GM12872 (cell line): ENCODE measurements at regions not wholly inside any gene's neighbourhood (a gene's known extent, or its start where the extent isn't known, plus 50 kb on each side); places are given as distances from the start of the nearest gene placed in this dataset.

ENCODE experiments used
- CTCF ChIP-seq: IDR thresholded peaks from 3 replicates; pipeline ENCODE4 v1.5.1; 2011; ENCODE audit warnings: low read depth, mild to moderate bottlenecking, low read length, moderate library complexity; ENCODE audit not compliant: insufficient read depth

DNA sequence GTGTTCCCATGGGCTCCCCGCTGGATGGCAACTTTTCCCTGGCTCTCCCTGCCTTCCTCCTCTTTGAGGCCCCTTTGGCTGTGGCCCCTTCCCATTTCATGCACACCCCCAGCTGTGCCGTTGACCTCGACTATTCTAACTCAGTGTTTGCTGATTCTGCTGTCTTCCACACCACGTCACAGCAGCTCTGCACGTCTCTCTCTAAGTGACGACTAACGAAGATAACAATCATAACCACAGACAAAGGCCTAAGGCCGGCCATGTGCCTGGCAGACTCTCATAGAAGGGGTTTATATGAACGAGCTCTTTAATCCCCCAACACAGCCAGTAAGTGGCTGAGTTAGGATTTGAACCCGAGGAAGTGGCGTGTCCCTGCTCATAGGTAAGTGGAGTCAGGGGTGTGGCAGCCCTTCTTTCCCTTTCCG, 151.5 kb upstream of the SHH start:
- no peak for TF ChIP-seq CTCF

GRCh38 chr7:155963356-155963755, 151.1 kb upstream of the SHH start:
- no peak for TF ChIP-seq CTCF

DNA sequence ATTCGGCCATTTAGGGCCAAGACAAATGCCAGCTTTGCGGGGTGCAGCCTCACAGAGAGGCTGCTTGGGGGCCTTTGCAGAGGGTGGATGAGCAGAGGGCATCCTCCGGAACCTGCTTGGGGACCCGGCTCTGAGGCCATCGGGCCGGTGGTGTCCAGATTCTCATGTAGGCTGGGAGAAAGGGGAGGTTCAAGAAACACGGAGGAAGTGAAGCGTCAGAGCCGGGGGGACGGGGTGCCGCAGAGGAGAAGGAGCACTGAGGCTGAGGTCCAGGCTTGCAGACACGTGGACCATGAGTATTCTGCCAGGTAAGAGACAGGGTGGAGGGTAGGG, 150.7 kb upstream of the SHH start:
- TF ChIP-seq CTCF, result no peak

DNA sequence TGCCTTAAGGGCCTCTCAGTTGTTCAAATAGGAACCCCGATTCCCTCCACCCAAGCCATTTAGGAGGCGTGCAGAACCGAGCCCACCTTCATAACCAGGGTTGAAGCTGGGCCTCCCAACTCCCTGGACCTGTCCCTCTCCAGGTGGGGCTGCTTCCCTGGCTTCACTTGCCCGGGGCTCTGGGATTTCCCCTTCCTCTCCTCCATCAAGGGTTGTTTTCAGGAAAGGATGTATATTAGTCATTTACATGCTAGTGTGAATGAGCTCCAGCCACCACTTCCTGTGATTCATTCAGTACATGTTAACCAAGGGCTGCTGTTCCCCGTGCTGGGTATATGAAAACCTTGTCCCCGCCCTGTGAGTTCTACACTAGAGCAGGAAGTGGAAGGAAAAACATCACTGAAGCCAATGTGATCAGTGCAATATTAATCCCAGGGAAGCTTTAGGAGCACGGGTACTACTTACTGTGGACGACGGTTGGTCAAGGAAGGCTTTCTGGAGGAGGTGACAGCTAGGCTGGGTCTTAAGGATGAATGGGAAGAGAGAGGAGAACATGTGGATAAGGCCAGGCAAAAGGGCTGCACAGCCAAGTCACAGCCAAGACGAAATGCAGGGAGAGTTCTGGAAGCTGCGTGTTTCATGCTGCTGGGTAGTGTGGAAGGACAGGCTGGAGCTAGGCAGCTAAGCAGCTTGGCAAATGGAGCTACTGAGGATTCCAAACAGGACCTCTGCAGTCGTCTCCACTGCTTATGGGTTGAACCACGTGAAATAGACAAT, 150.1 kb upstream of the SHH start:
- no peak for TF ChIP-seq CTCF

- no peak for TF ChIP-seq CTCF
These were observed 149.3 kb upstream of the SHH start for GRCh38 chr7:155961241-155962190.

DNA sequence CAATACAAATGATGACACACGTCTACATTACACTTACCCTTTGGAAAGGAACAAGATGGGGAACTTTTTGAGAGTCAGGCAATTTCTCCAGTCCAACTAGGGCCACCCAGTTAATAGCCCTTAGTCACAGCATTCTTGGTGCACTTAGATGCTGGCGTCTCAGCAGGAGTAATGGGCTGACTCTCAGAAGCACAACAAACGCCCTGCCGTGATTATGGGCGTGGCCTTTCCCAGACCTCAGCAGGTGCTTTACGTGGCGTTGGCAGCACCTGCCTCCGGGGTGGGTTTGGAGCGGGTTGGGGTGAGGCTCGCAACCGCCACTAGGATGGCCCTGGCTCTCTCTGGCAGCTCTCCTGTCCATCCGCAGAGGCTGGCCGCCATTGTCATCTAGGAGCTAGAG, 147.6 kb upstream of the SHH start:
- no peak for TF ChIP-seq CTCF

DNA sequence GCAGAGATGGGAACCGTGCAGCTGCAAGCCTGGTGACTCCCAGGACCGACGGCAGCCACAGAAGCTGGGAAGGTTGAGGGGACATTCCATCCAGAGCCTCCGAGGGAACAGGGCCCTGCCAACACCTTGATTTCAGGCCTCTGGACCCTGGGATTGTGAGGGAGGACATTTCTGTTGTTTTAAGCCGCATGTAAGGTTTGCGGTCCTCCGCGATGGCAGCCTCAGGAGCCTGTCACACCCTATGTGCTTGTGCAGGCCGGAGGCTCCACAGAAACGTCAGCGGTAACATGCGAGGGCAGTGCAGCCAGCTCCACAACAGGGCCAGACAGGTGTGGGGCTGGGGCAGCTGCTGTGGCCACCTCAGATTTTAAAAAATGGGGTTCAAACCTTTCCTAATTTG, 144.7 kb upstream of the SHH start:
- TF ChIP-seq CTCF, result no peak
